OCI-LY1 (cell line): ENCODE measurements at regions not wholly inside any gene's neighbourhood (a gene's known extent, or its start where the extent isn't known, plus 50 kb on each side); places are given as distances from the start of the nearest gene placed in this dataset.
"Not testable (repeated sequence)": the region's sequence is repeated elsewhere in the genome, so short reads cannot be mapped to it uniquely, and the experiment has no call there.

Experiments
- H2AFZ ChIP-seq: fragments of 200-600 bp; sonication (generic), shearing (Covaris generic); 2 replicates; pipeline ENCODE4 v1.6.0; 2014; ENCODE audit warnings: antibody characterized with exemption, mild to moderate bottlenecking, low read length
- H3F3A ChIP-seq: fragments of 200-600 bp; sonication (generic), shearing (Covaris generic); 2 replicates; pipeline ENCODE4 v1.6.0; 2014; ENCODE audit warnings: mild to moderate bottlenecking, antibody characterized with exemption, low read length, moderate library complexity; ENCODE audit not compliant: insufficient read depth
- H3K27ac ChIP-seq: fragments of 200-600 bp; sonication (generic); 2 replicates; pipeline ENCODE4 v1.5.1; 2014; ENCODE audit warnings: low read length, mixed run types, mild to moderate bottlenecking, low read depth; ENCODE audit not compliant: poor library complexity, severe bottlenecking
- H3K27me3 ChIP-seq: fragments of 200-600 bp; sonication (generic); 2 replicates; pipeline ENCODE4 v1.6.0; 2014; ENCODE audit warnings: antibody characterized with exemption, mild to moderate bottlenecking, low read length, moderate library complexity; ENCODE audit not compliant: insufficient read depth
- H3K36me3 ChIP-seq: fragments of 200-600 bp; sonication (generic); 2 replicates; pipeline ENCODE4 v1.6.1; 2014; ENCODE audit warnings: mild to moderate bottlenecking, antibody characterized with exemption, low read length, moderate library complexity, mixed read lengths; ENCODE audit not compliant: insufficient read depth
- H3K4me1 ChIP-seq: fragments of 200-600 bp; sonication (generic); 2 replicates; pipeline ENCODE4 v1.5.1; 2014; ENCODE audit warnings: mild to moderate bottlenecking, low read length, moderate library complexity; ENCODE audit not compliant: insufficient read depth, severe bottlenecking
- H3K4me2 ChIP-seq: fragments of 200-600 bp; sonication (generic), shearing (Covaris generic); 2 replicates; pipeline ENCODE4 v1.6.1; 2014; ENCODE audit warnings: low read length
- H3K4me3 ChIP-seq: fragments of 200-600 bp; sonication (generic); 2 replicates; pipeline ENCODE4 v1.5.1; 2014; ENCODE audit warnings: low read length, low read depth, mild to moderate bottlenecking, mixed read lengths; ENCODE audit not compliant: poor library complexity, severe bottlenecking
- H3K79me2 ChIP-seq: fragments of 200-600 bp; shearing (Covaris generic); 2 replicates; pipeline ENCODE4 v1.6.1; 2016; ENCODE audit warnings: mixed run types, low read length, mixed read lengths; ENCODE audit not compliant: insufficient read depth
- H3K9ac ChIP-seq: fragments of 200-600 bp; sonication (generic), shearing (Covaris generic); 2 replicates; pipeline ENCODE4 v1.6.1; 2014; ENCODE audit warnings: mild to moderate bottlenecking, low read length, mixed read lengths
- H3K9me2 ChIP-seq: fragments of 200-600 bp; sonication (generic), shearing (Covaris generic); 2 replicates; pipeline ENCODE4 v1.6.1; 2014; ENCODE audit warnings: low read depth, mild to moderate bottlenecking, low read length, mixed read lengths
- H3K9me3 ChIP-seq: fragments of 200-600 bp; shearing (Covaris generic); 2 replicates; pipeline ENCODE4 v1.6.1; 2014; ENCODE audit warnings: low read length, mixed read lengths
- H4K20me1 ChIP-seq: fragments of 200-600 bp; sonication (generic), shearing (Covaris generic); 2 replicates; pipeline ENCODE4 v1.6.0; 2016; ENCODE audit warnings: mild to moderate bottlenecking, low read length; ENCODE audit not compliant: insufficient read depth
- EZH2 ChIP-seq: fragments of 200-600 bp; sonication (generic), shearing (Covaris generic); IDR thresholded peaks from 2 replicates; pipeline ENCODE4 v1.8.0; 2017; ENCODE audit warnings: borderline replicate concordance, mixed run types, mild to moderate bottlenecking, antibody characterized with exemption, low read length, moderate library complexity, mixed read lengths
- TF ChIP-seq, protein P1 (sequence below): fragments of 200-600 bp; sonication (generic), shearing (Covaris generic); IDR thresholded peaks from 2 replicates; pipeline ENCODE4 v1.5.1; 2017; ENCODE audit warnings: mild to moderate bottlenecking, antibody characterized with exemption, low read length, moderate library complexity, mixed read lengths

DNA sequence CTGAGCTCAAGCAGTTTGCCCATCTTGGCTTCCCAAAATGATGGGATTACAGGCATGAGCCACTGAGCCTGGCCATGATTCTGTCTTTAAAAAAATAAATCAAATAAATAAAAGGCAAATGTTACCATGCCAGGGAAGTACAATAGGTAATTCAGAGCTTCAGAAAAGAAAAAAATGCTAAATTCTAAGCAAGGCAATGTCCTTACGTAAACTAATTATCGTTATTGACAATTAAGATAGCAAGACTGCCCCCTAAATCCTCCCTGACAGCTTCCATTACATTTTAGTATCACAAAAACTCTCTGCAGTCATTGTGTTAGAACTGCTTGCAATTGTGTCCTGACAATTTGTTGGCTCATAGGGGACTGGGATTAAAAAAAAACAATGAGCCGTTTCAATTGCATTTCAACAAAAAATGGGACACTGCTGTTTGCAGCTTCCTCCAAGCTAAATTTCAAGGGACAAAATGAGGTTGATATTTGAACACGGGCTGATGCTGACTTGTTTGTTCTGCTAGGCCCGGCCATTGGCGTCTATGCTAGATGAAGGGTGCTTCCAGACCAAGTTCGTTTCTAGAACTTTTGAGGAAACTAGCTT is 88.9 kb downstream of the MOGAT1 start:
- Histone ChIP-seq H3K9me3 (no peaks in the 10 kb centered on the region), H3F3A (no peaks in the 10 kb centered on the region), H3K36me3 (no peaks in the 10 kb centered on the region), H3K27ac (no peak overlapping the region), H3K9me2 (no peaks in the 10 kb centered on the region), H3K27me3 (no peaks in the 10 kb centered on the region), H3K4me2 (no peak overlapping the region), H3K4me3 (no peak overlapping the region), H3K4me1 (no peaks in the 10 kb centered on the region), H2AFZ (no peak overlapping the region), H4K20me1 (no peaks in the 10 kb centered on the region), H3K9ac (no peak overlapping the region), H3K79me2 (no peaks in the 10 kb centered on the region)
- TF ChIP-seq, protein P1, sequence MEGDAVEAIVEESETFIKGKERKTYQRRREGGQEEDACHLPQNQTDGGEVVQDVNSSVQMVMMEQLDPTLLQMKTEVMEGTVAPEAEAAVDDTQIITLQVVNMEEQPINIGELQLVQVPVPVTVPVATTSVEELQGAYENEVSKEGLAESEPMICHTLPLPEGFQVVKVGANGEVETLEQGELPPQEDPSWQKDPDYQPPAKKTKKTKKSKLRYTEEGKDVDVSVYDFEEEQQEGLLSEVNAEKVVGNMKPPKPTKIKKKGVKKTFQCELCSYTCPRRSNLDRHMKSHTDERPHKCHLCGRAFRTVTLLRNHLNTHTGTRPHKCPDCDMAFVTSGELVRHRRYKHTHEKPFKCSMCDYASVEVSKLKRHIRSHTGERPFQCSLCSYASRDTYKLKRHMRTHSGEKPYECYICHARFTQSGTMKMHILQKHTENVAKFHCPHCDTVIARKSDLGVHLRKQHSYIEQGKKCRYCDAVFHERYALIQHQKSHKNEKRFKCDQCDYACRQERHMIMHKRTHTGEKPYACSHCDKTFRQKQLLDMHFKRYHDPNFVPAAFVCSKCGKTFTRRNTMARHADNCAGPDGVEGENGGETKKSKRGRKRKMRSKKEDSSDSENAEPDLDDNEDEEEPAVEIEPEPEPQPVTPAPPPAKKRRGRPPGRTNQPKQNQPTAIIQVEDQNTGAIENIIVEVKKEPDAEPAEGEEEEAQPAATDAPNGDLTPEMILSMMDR = no peak
- TF ChIP-seq EZH2 = no peak

- Histone ChIP-seq H3K79me2 (no peaks in the 10 kb centered on the region), H3K36me3 (no peaks in the 10 kb centered on the region), H3K27me3 (no peaks in the 10 kb centered on the region), H3K9me2 (no peaks in the 10 kb centered on the region), H3K9ac (no peak overlapping the region), H2AFZ (no peak overlapping the region), H3K4me1 (no peaks in the 10 kb centered on the region), H4K20me1 (no peaks in the 10 kb centered on the region), H3K4me2 (no peak overlapping the region), H3K9me3 (no peaks in the 10 kb centered on the region), H3K27ac (no peak overlapping the region), H3F3A (no peaks in the 10 kb centered on the region), H3K4me3 (no peak overlapping the region)
- no peak for TF ChIP-seq EZH2
- TF ChIP-seq, protein P1 = no peak
Measured at GRCh38 chr2:222761888-222762287, 90.4 kb downstream of the MOGAT1 start.

GRCh38 chr2:222762342-222762741 is 90.9 kb downstream of the MOGAT1 start:
- TF ChIP-seq, protein P1 = no peak
- TF ChIP-seq EZH2 = no peak
- H2AFZ ChIP-seq = no peak overlapping the region
- H3F3A ChIP-seq = no peaks in the 10 kb centered on the region
- no peak overlapping the region for H3K4me3 ChIP-seq
- H3K27ac ChIP-seq = no peak overlapping the region
- H3K9ac ChIP-seq = no peak overlapping the region
- H3K9me3 ChIP-seq = no peaks in the 10 kb centered on the region
- H3K27me3 ChIP-seq = no peaks in the 10 kb centered on the region
- H3K79me2 ChIP-seq = no peaks in the 10 kb centered on the region
- H3K9me2 ChIP-seq = no peaks in the 10 kb centered on the region
- H4K20me1 ChIP-seq = no peaks in the 10 kb centered on the region
- H3K4me1 ChIP-seq = no peaks in the 10 kb centered on the region
- H3K4me2 ChIP-seq = no peak overlapping the region
- H3K36me3 ChIP-seq = no peaks in the 10 kb centered on the region

GRCh38 chr2:222765883-222766282 is 94.4 kb downstream of the MOGAT1 start:
- not testable (repeated sequence) for H3K27me3 ChIP-seq, H3K4me3 ChIP-seq, H4K20me1 ChIP-seq, H3K9ac ChIP-seq, H3K9me3 ChIP-seq, H2AFZ ChIP-seq, H3K9me2 ChIP-seq, H3K4me2 ChIP-seq, H3F3A ChIP-seq, H3K4me1 ChIP-seq, H3K79me2 ChIP-seq, H3K36me3 ChIP-seq, H3K27ac ChIP-seq

GRCh38 chr2:222768019-222768418 is 92.8 kb upstream of the ACSL3 start:
- not testable (repeated sequence) for H3K36me3 ChIP-seq, H3K4me1 ChIP-seq, H3K4me3 ChIP-seq, H3K4me2 ChIP-seq, H2AFZ ChIP-seq, H3K27ac ChIP-seq, H3K79me2 ChIP-seq, H3K9me3 ChIP-seq, H4K20me1 ChIP-seq, H3F3A ChIP-seq, H3K27me3 ChIP-seq, H3K9me2 ChIP-seq, H3K9ac ChIP-seq
